GM18870 (cell line): ENCODE measurements at regions not wholly inside any gene's neighbourhood (a gene's known extent, or its start where the extent isn't known, plus 50 kb on each side); places are given as distances from the start of the nearest gene placed in this dataset.

Experiments used
- ATAC-seq: cut with Tn5 transposase; IDR thresholded peaks from one replicate; pipeline ENCODE4 v1.9.1; 2021; ENCODE audit warnings: moderate library complexity; ENCODE audit not compliant: unreplicated experiment

GRCh38 chr9:13428766-13429165 lies 149.3 kb upstream of the MPDZ start:
- no peak for ATAC-seq

GRCh38 chr9:13427587-13427986 lies 148.1 kb upstream of the MPDZ start:
- no peak for ATAC-seq

DNA sequence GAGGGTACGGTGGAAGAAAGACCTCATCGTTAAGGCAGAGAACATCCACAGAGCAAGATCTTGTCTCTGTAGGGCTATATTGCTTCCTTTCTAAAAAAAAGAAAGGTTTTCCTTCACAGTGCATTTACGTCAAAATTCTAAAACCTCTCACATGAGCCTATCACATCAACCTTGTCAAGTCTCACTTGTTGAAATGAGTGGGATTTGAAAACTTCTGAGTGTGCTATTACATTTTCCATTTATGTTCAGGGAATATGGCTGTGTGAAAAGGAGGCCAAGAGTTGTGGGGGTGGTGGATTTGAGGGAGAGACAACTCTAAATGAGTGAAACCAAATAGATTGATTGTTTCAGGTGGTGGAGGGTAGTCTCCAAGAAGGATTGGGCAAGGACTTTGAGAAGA lies 147.1 kb upstream of the MPDZ start:
- no peak for ATAC-seq

GRCh38 chr9:13424872-13425271 lies 145.4 kb upstream of the MPDZ start:
- no peak for ATAC-seq

DNA sequence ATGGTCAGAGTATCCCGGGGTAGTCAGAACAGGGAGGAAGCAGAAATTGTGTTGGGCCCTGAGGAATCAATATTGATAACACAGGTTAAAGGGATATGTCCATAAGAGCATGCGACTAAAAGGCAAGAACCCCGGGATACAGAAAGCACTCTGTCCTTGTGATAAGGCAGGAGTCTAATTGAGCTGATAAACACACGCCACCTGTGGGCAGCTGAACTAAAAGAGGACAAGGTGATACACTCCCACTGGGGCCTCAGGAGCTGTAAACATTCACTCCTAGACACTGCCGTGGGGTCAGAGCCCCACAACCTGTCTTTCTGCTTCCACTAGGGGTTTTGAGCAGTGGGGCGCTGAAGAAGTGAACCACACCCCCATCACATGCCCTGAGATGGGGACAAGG lies 144.7 kb upstream of the MPDZ start:
- no peak for ATAC-seq

GRCh38 chr9:13414349-13414748 lies 134.9 kb upstream of the MPDZ start:
- no peak for ATAC-seq

GRCh38 chr9:13412331-13412730 lies 132.8 kb upstream of the MPDZ start:
- ATAC-seq = no peak

DNA sequence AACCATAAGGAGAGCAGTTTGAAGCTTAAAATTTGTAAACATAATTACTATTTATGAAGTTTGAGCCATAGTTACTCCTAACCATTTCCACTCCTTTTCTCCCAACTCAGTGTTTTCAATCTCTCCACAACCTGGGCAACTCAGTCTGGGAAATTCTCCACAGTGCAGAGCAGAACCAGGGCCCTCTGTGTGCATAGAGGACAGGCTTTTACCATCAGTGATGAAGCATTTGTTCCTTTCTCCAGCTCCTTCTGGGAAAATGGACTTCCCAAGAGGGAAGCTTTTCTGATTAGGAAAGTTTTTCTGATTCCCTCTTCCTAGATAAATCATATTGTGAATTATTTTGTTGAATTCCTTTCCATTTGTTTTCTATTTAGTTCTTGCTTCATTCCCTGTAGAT lies 132.3 kb upstream of the MPDZ start:
- no peak for ATAC-seq

DNA sequence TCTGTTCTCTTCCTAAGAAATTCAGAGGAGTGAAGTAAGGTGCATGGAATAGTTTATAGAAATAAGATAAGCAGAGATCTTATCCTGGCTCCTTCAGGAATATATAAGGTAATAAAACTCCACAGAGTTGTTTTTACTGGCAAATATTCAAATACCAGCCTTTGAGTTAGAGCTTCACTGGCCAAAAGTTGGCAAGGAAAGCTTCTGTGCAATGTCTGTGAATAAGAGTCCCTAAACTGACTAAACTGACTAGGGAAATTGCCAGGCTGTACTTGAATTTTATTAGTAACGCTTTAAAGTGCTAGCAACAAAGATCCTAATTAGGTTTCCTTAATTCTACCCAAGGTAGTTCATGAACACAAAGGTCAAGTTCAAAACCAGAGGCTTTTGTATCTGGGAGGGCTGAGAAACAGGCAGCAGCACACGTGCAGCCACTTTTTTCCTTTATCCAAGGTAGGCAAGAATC lies 131.1 kb upstream of the MPDZ start:
- no peak for ATAC-seq

DNA sequence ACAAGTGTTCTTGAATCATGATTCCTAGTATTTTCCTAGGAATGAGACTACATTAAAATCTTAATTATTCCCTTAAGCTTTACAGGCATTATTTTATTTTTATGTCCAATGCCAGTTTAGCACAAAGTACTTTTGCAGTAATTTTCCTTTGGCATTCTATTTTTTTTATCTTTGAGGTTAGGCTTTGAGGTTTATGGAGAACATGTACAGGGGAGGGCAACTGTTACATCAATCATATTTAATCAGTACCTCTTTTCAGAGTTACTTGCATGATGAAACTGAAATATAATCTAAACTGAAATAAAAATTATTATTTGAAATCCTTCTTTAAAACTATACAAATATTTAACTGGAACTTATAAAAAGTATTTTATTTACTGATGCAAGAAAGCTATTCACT lies 118.2 kb upstream of the MPDZ start:
- no peak for ATAC-seq

- ATAC-seq = no peak
Measured at GRCh38 chr9:13397220-13397619, 117.7 kb upstream of the MPDZ start.

GRCh38 chr9:13396418-13396817 lies 116.9 kb upstream of the MPDZ start:
- ATAC-seq = no peak

DNA sequence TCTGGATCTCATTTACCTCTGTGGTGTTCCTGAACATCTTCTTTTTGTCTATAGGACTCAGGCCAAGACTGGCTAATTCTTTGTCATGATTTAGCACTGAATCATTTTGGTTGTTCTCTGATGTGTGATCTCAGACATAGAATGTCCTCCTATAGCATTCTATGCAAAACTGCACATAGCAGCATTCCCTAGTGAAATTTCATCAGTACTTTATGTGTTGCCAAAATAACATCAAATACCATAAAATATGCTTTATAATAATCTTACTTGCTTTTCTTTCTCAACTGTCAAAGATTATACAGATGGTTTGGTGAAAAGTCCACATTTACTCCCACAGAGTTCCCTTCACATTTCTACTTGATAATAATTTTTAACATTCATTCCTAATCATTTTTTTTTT lies 115.7 kb upstream of the MPDZ start:
- ATAC-seq = no peak

DNA sequence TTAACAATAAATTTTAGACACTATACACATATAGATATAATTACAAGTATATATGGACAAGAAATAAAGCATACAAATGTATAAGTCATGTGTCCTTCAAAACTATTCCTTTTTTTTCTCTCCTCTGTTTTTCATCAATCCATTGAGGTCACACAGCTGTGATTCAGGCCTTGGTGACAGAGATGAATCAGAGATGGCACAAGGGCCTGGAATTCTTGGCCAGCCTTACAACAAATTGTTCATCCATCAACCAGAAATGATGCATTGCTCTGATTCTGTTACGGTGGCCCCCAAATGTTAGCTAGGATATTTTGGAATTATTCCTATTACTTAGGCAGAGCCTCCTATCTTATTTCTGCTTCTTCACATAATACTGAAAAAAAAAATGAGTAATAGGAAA lies 108.7 kb upstream of the MPDZ start:
- ATAC-seq = no peak

GRCh38 chr9:13387734-13388067 lies 108.2 kb upstream of the MPDZ start:
- no peak for ATAC-seq

DNA sequence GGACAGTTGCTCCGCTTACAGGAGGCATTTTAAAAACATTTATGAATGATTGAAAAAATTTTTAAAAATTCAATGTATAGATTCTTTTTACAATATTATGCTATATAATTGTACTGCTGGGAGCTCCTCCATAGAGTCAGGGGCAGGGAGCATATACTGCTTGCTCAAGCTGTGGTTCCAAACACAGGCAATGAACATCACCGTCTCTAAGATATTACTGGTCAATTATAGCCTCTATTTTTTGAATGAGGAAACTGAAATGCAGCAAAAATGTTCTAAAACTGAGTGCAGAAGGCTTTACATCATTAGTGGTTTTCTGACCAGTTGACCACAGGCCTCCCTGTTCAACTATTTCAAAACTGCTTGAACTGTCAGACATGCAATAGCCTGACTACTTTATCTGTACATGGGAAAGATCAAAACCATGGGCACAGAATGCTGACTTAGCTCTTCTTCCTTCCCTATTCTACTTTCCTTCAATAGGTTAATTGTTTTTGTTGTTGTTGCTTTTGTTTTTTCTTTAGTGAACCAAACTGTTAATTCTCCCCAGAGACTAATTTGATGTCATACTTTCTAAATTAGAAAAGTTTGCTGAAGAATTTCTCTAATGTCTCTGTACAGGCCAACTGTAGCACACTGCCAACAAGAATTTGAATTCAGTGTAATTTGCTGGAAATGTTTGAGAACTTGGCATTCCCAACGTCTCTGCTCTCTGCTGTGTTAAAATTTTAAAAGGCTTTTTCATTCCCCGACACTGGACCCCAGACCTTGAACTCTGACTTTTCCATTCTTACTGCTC lies 107.6 kb upstream of the MPDZ start:
- ATAC-seq = no peak

DNA sequence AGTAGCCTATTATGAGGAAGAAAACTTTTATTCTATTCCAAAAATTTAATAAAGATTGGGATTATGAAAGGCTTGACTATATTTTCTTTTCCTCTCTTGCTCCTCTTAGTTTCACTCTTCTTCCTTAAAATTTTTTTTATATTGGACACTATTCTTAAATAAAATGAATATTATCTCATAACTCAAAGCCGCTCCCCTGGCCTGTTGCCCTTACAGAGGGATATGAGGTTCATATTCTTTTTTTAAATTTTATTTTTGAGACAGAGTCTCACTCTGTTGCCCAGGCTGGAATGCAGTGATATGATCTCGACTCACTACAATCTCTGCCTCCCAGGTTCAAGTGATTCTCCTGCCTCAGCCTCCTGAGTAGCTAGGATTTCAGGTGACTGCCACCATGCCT lies 106.8 kb upstream of the MPDZ start:
- ATAC-seq = no peak

DNA sequence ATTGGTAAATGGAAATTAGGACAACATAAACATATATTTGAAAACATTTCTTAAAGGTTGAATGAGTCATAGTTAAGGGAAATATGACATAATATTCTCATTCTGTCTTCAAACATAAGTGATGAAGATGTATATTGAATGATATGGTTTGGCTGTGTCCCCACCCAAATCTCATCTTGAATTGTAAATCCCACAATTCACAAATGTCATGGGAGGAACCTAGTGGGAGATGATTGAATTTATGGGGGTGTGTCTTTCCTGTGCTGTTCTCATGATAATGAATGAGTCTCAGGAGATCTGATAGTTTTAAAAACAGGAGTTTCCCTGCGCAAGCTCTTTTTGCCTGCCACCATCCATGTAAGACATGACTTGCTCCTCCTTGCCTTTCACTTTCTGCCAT lies 104.4 kb upstream of the MPDZ start:
- ATAC-seq = no peak

DNA sequence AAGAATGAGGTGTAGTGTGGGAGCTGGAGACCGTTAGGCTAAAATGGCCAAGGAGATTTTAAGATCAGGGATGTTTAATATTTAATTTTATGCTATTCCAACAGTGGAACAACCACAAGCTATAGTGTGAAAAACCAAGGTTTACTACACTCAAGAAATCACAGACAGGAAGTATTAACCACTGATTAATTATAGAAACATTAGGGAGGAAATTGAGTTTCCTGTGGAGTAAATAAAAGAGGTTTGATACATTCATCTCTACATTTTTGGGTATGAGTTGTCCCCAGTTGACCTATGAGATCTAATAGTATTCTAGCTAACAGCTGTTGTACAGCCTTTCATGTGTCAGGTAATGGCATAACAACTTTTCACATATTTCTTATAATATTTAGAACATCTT lies 103.7 kb upstream of the MPDZ start:
- no peak for ATAC-seq

GRCh38 chr9:13382595-13382994 lies 103.1 kb upstream of the MPDZ start:
- no peak for ATAC-seq

- no peak for ATAC-seq
Measured at GRCh38 chr9:13380903-13381302, 101.4 kb upstream of the MPDZ start.

GRCh38 chr9:13378154-13378553 lies 98.7 kb upstream of the MPDZ start:
- no peak for ATAC-seq

- no peak for ATAC-seq
Measured at GRCh38 chr9:13377171-13377925, 97.9 kb upstream of the MPDZ start.
